Gastroesophageal sphincter (tissue), 3 donors: ENCODE measurements at regions not wholly inside any gene's neighbourhood (a gene's known extent, or its start where the extent isn't known, plus 50 kb on each side); places are given as distances from the start of the nearest gene placed in this dataset.

Source experiments
- CTCF ChIP-seq, 4 experiments: fragments of 200-600 bp in 2 of 4; fragments of 450-650 bp in 2 of 4; sonication (generic) in 1 of 4; IDR thresholded peaks; one replicate each; pipeline ENCODE4 v1.5.1; 2017 to 2019; ENCODE audit warnings: antibody characterized with exemption in 4 of 4, mild to moderate bottlenecking in 2 of 4, moderate library complexity in 2 of 4
- POLR2A ChIP-seq, 2 donors: fragments of 450-650 bp; IDR thresholded peaks; one replicate each; pipeline ENCODE4 v1.6.1; 2017; ENCODE audit warnings: antibody characterized with exemption in 2 of 2, mild to moderate bottlenecking in 2 of 2, moderate library complexity in 1 of 2

DNA sequence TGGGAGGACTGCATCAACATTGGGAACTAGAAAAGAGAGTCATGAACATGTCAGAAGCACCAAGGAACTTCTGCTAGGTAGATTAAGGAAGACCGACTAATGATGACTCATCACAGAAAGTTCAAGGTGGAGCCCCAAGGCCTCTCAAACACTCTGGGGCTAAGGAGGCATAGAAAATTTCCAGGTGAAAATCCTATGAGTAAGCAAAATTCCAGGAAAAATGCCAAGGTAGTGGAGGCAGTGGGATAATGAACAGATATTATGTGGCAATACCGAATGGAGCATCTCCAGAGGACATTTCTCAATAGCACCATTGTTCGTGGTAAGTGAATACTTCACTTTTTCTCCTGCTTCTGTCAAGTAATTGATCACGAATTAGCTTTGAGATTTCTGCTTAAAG, 336.5 kb downstream of the MZT1 start:
- TF ChIP-seq CTCF (IDR thresholded peaks at IDR 0.05) (no peak), POLR2A (IDR thresholded peaks at IDR 0.05) (no peak)
